ENCODE measurements at regions not wholly inside any gene's neighbourhood (a gene's known extent, or its start where the extent isn't known, plus 50 kb on each side); places are given as distances from the start of the nearest gene placed in this dataset.
A peak's percentile ranks its signal among the peaks of the same experiment; 100 is the strongest.

DNA sequence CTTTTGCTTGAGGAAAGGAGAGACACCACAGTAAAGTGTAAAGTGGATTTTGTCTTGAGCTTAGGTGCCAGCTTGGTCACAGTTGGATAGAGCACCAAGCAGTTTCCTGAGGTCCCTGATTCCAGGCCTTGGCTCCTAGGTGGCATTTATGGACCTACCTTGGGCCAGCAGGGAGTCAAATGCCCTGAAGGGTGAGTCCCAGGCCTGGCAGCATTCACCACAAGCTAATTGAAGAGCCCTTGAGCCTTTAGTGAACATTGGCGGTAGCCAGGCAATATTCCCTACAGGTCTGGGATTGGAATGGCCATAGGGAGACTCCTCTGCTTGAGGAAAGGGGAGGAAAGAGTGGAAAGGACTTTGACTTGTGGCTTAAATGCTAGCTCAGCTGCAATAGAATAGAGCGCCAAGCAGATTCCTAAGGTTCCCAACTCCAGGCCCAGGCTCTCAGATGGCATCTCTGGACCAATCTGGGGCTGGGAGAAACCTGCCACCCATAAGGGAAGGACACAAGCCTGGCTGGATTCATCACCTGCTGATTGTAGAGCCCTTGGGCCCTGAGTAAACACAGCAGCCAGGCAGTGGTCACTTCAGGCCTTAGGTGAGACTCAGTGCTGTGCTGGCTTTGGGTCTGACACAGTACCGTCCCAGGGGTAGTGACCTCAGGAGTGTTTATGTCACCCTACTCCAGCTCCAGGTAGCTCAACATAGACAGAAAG is 137.5 kb upstream of the OTOS start:
- H3K27ac ChIP-seq (ENCODE audit: low read length) = no peak overlapping the region
- H3K9me3 ChIP-seq (ENCODE audit: control insufficient read depth, low read length) = no peaks in the 10 kb centered on the region
- DNase-seq (no peak), ATAC-seq (no peak)
- no peaks in the 10 kb centered on the region for H3K4me1 ChIP-seq (ENCODE audit: control insufficient read depth, insufficient read depth, low read length)
- intact Hi-C loops (cut with DNase I) = no loop called here
- 89% methylated on average over 3 of the region's 3 CpGs for WGBS
- no peaks in the 10 kb centered on the region for H3K27me3 ChIP-seq (ENCODE audit: control insufficient read depth, insufficient read depth)
- no peak overlapping the region for H3K4me3 ChIP-seq (ENCODE audit: low read length)

GRCh38 chr2:240278661-240279060 is 138.2 kb upstream of the OTOS start:
- Histone ChIP-seq H3K4me1 (ENCODE audit: control insufficient read depth, insufficient read depth, low read length) (no peaks in the 10 kb centered on the region), H3K27me3 (ENCODE audit: control insufficient read depth, insufficient read depth) (no peaks in the 10 kb centered on the region), H3K9me3 (ENCODE audit: control insufficient read depth, low read length) (no peaks in the 10 kb centered on the region), H3K27ac (ENCODE audit: low read length) (no peak overlapping the region), H3K4me3 (ENCODE audit: low read length) (no peak overlapping the region)
- intact Hi-C loops (cut with DNase I) = no loop called here
- DNase-seq = no peak
- peak in 1 of 2 donors; percentile 31 for ATAC-seq

DNA sequence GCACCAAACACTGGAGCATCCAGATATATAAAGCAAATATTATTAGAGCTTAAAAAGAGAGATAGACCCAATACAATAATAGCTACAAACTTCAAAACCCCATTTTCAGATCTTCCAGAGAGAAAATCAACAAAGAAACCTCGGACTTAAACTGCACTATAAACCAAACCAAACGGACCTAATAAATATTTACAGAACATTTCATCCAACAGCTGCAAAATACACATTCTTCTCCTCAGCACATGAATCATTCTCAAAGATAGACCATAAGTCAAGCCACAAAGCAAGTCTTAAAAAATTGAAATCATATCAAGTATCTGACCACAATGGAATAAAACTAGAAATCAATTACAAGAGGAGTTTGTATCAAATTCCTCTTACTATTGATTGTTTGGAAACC is 140.2 kb upstream of the OTOS start:
- H3K27me3 ChIP-seq (ENCODE audit: control insufficient read depth, insufficient read depth) = no peaks in the 10 kb centered on the region
- DNase-seq (no peak), ATAC-seq (no peak)
- H3K9me3 ChIP-seq (ENCODE audit: control insufficient read depth, low read length) = no peaks in the 10 kb centered on the region
- H3K4me3 ChIP-seq (ENCODE audit: low read length) = no peak overlapping the region
- no peak overlapping the region for H3K27ac ChIP-seq (ENCODE audit: low read length)
- H3K4me1 ChIP-seq (ENCODE audit: control insufficient read depth, insufficient read depth, low read length) = no peaks in the 10 kb centered on the region
- intact Hi-C loops (cut with DNase I) = no loop called here
- 71% methylated on average over 2 of the region's 2 CpGs for WGBS

- no peak overlapping the region for H3K27ac ChIP-seq (ENCODE audit: low read length)
- no peaks in the 10 kb centered on the region for H3K9me3 ChIP-seq (ENCODE audit: control insufficient read depth, low read length)
- no peak for ATAC-seq
- no peaks in the 10 kb centered on the region for H3K27me3 ChIP-seq (ENCODE audit: control insufficient read depth, insufficient read depth)
- no peak for DNase-seq
- 84% methylated on average over 13 of the region's 13 CpGs for WGBS
- H3K4me3 ChIP-seq (ENCODE audit: low read length) = no peak overlapping the region
- H3K4me1 ChIP-seq (ENCODE audit: control insufficient read depth, insufficient read depth, low read length) = no peaks in the 10 kb centered on the region
- intact Hi-C loops (cut with DNase I) = no loop called here
Measured at GRCh38 chr2:240284503-240285259, 144.2 kb upstream of the OTOS start.

DNA sequence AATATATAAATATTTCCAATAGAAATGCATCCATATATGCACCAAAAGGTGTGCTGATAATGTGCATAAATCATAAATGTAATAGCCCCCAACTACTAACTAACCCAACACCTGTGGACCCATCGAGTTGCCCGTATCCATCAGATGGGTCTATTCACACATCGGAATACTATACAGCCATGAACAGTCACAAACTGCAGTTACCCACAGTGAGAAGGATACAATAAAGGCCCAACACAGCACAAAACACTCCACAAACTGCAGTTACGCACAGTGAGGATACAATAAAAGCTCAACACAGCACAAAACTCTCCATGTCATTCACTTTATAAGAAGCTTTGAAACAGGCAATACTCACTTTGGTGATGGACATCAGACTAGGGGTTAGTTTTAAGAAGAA is 145.3 kb upstream of the OTOS start:
- Histone ChIP-seq H3K27ac (ENCODE audit: low read length) (no peak overlapping the region), H3K27me3 (ENCODE audit: control insufficient read depth, insufficient read depth) (no peaks in the 10 kb centered on the region), H3K9me3 (ENCODE audit: control insufficient read depth, low read length) (no peaks in the 10 kb centered on the region), H3K4me1 (ENCODE audit: control insufficient read depth, insufficient read depth, low read length) (no peaks in the 10 kb centered on the region), H3K4me3 (ENCODE audit: low read length) (no peak overlapping the region)
- intact Hi-C loops (cut with DNase I) = no loop called here
- no peak for DNase-seq
- WGBS = 79% methylated on average over 4 of the region's 4 CpGs
- no peak for ATAC-seq

DNA sequence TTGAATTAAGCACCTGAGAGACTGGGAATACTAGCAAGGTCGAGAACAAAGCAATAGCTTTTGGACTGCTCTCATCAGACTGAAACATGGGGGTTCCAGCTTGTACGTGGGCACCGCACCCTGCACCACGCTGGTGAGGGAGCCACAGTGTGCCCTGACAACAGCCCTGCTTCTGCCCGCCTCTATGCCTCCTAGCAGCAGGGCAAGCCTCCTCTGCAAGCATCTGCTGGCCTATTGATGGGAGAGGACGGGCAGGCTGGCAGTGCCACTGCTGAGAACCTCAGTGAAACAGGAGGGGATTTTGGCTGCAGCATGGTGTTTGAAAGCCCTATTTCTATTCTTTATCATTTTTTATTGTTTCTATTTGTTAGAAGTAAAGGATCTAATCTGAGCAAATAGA is 146.1 kb upstream of the OTOS start:
- 64% methylated on average over 6 of the region's 6 CpGs for WGBS
- no peak for DNase-seq

DNA sequence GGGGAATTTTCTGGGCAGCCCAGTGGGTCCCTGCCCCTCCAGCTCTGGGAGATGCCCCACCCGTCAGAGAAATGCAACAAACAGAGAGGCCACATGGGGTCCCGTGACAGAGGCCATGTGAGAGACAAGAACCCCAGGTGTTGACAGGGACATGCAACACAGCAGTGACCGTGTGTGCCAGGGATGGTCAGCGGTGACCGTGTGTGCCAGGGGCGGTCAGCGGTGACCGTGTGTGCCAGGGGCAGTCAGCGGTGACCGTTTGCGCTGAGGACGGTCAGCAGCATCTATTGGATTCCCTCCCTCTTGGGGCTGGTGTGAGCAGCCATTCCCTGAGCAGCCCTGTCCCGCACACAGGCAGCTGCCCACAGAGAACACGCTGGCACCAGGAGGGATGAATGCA is 146.6 kb upstream of the OTOS start:
- no peak overlapping the region for H3K27ac ChIP-seq (ENCODE audit: low read length)
- H3K4me3 ChIP-seq (ENCODE audit: low read length) = no peak overlapping the region
- peak in 1 of 3 donors; percentile 60 for DNase-seq
- no peaks in the 10 kb centered on the region for H3K27me3 ChIP-seq (ENCODE audit: control insufficient read depth, insufficient read depth)
- peak; percentile 32 to 50 for ATAC-seq
- intact Hi-C loops (cut with DNase I) = no loop called here
- H3K9me3 ChIP-seq (ENCODE audit: control insufficient read depth, low read length) = no peaks in the 10 kb centered on the region
- H3K4me1 ChIP-seq (ENCODE audit: control insufficient read depth, insufficient read depth, low read length) = peaks cover 3% of the 10 kb centered on the region
- WGBS = 61% methylated on average over 14 of the region's 14 CpGs

More for the DNA sequence above, 146.1 kb upstream of the OTOS start:
- no peak overlapping the region for H3K4me3 ChIP-seq (ENCODE audit: low read length)
- no peak for ATAC-seq
- H3K27me3 ChIP-seq (ENCODE audit: control insufficient read depth, insufficient read depth) = no peaks in the 10 kb centered on the region
- peaks cover 3% of the 10 kb centered on the region for H3K4me1 ChIP-seq (ENCODE audit: control insufficient read depth, insufficient read depth, low read length)
- intact Hi-C loops (cut with DNase I) = no loop called here
- no peak overlapping the region for H3K27ac ChIP-seq (ENCODE audit: low read length)
- no peaks in the 10 kb centered on the region for H3K9me3 ChIP-seq (ENCODE audit: control insufficient read depth, low read length)

DNA sequence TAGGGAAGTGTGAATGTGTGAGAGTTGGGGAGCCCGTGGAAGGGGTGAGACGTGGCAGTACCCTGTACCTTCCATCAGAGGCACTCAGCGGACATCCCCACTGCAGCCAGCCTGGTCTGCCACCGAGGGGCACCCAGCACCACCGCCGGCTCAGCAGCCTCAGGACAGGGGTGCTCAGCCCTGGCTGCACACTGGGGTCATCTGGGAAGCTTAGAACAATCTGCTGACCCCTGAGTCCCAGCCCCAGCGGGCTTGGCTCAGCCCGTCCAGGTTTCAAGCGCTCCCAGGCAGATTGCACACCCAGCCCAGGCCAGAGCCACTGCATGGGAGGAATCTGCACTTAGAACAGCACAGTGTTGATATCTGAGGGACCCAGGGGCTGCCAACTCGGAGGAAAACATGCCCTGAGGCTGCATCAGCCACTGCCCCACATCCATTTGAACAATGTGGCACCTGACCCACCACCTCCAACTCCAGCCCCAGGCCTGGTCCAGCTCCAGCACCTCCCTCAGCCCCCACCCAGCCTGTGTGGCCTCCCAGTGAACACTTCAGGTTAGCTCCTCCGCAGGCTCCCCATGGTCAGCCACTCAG is 147.1 kb upstream of the OTOS start:
- Histone ChIP-seq H3K4me3 (ENCODE audit: low read length) (no peak overlapping the region), H3K4me1 (ENCODE audit: control insufficient read depth, insufficient read depth, low read length) (peaks cover 3% of the 10 kb centered on the region), H3K27ac (ENCODE audit: low read length) (no peak overlapping the region), H3K27me3 (ENCODE audit: control insufficient read depth, insufficient read depth) (no peaks in the 10 kb centered on the region), H3K9me3 (ENCODE audit: control insufficient read depth, low read length) (no peaks in the 10 kb centered on the region)
- peak; percentile 26 to 50 for ATAC-seq
- peak in 1 of 3 donors; percentile 52 for DNase-seq
- WGBS = 66% methylated on average over 11 of the region's 11 CpGs
- intact Hi-C loops (cut with DNase I) = no loop called here

GRCh38 chr2:240288087-240288521 is 147.4 kb upstream of the GPC1 start:
- H3K9me3 ChIP-seq (ENCODE audit: control insufficient read depth, low read length) = no peaks in the 10 kb centered on the region
- H3K4me1 ChIP-seq (ENCODE audit: control insufficient read depth, insufficient read depth, low read length) = peaks cover 3% of the 10 kb centered on the region
- ATAC-seq (no peak), DNase-seq (no peak)
- 86% methylated on average over 7 of the region's 7 CpGs for WGBS
- H3K4me3 ChIP-seq (ENCODE audit: low read length) = no peak overlapping the region
- H3K27me3 ChIP-seq (ENCODE audit: control insufficient read depth, insufficient read depth) = no peaks in the 10 kb centered on the region
- no peak overlapping the region for H3K27ac ChIP-seq (ENCODE audit: low read length)
- intact Hi-C loops (cut with DNase I) = no loop called here

- Histone ChIP-seq H3K9me3 (ENCODE audit: control insufficient read depth, low read length) (no peaks in the 10 kb centered on the region), H3K4me3 (ENCODE audit: low read length) (no peak overlapping the region), H3K27me3 (ENCODE audit: control insufficient read depth, insufficient read depth) (no peaks in the 10 kb centered on the region), H3K27ac (ENCODE audit: low read length) (no peak overlapping the region), H3K4me1 (ENCODE audit: control insufficient read depth, insufficient read depth, low read length) (peaks cover 3% of the 10 kb centered on the region)
- intact Hi-C loops (cut with DNase I) = loop anchor here in 1 of 4 donors (10.0 kb wide), 2 partner anchors 55 to 145 kb away; partner anchors contain the start of gene GPC1
- DNase-seq = peak in 1 of 3 donors; percentile 50
- ATAC-seq = no peak
- WGBS = 87% methylated on average over 30 of the region's 30 CpGs
Measured at GRCh38 chr2:240289701-240290431, 145.6 kb upstream of the GPC1 start.

Measured in right cardiac atrium (tissue), 5 donors.